C4-2B (cell line): ENCODE measurements at regions not wholly inside any gene's neighbourhood (a gene's known extent, or its start where the extent isn't known, plus 50 kb on each side); places are given as distances from the start of the nearest gene placed in this dataset.

Source experiments
- ZFX ChIP-seq: fragments of 450-650 bp; IDR thresholded peaks from 2 replicates; pipeline ENCODE4 v1.6.1; 2017
- TF ChIP-seq, protein P1 (sequence below): fragments of 450-650 bp; conservative IDR thresholded peaks from 2 replicates; pipeline ENCODE4 v1.5.1; 2017; ENCODE audit warnings: mild to moderate bottlenecking

DNA sequence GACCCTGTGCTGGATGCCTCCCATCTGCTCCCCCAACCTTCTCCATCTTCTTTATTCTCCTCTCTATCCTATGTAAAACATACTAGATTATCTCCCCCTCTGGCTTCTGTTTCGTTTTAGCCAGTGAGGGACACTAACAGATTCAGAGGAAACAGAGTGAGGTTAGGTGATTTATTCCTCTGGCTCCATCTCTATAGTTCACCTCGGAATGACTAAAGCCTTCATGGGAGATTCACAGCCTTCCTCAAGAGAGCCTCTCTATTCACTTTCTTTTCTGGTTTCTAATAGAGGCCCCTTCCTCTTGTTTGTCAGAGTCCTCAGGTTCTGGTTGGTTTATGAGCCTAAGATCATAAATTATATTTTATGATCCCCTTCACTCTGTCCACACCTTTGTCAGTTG is 633.1 kb upstream of the TYRP1 start:
- TF ChIP-seq, protein P1, sequence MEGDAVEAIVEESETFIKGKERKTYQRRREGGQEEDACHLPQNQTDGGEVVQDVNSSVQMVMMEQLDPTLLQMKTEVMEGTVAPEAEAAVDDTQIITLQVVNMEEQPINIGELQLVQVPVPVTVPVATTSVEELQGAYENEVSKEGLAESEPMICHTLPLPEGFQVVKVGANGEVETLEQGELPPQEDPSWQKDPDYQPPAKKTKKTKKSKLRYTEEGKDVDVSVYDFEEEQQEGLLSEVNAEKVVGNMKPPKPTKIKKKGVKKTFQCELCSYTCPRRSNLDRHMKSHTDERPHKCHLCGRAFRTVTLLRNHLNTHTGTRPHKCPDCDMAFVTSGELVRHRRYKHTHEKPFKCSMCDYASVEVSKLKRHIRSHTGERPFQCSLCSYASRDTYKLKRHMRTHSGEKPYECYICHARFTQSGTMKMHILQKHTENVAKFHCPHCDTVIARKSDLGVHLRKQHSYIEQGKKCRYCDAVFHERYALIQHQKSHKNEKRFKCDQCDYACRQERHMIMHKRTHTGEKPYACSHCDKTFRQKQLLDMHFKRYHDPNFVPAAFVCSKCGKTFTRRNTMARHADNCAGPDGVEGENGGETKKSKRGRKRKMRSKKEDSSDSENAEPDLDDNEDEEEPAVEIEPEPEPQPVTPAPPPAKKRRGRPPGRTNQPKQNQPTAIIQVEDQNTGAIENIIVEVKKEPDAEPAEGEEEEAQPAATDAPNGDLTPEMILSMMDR, result no peak
- TF ChIP-seq ZFX, result no peak
